Trophoblast cell (in vitro differentiated cells and primary cell): ENCODE measurements at regions not wholly inside any gene's neighbourhood (a gene's known extent, or its start where the extent isn't known, plus 50 kb on each side); places are given as distances from the start of the nearest gene placed in this dataset.

ENCODE experiments used
- DNase-seq, 2 donors: peaks; one replicate each; pipeline ENCODE4 v3.0.0-alpha.2; 2016
- H2AFZ ChIP-seq: 2 replicates; pipeline ENCODE4 v1.6.1; 2013; ENCODE audit warnings: low read length, moderate library complexity, mild to moderate bottlenecking; ENCODE audit not compliant: insufficient read depth, poor library complexity
- H2AK5ac ChIP-seq: 2 replicates; pipeline ENCODE4 v1.6.1; 2013; ENCODE audit warnings: mild to moderate bottlenecking, low read length
- H2BK120ac ChIP-seq: 2 replicates; pipeline ENCODE4 v1.6.1; 2013; ENCODE audit warnings: low read length, mild to moderate bottlenecking, moderate library complexity; ENCODE audit not compliant: insufficient read depth, poor library complexity
- H2BK12ac ChIP-seq: 2 replicates; pipeline ENCODE4 v1.6.1; 2013; ENCODE audit warnings: mild to moderate bottlenecking, low read length, moderate library complexity
- H2BK5ac ChIP-seq: 2 replicates; pipeline ENCODE4 v1.6.1; 2013; ENCODE audit warnings: low read length, low read depth, moderate library complexity, mild to moderate bottlenecking; ENCODE audit not compliant: poor library complexity
- H3K14ac ChIP-seq: 2 replicates; pipeline ENCODE4 v1.6.1; 2013; ENCODE audit warnings: mild to moderate bottlenecking, low read length
- H3K18ac ChIP-seq: 2 replicates; pipeline ENCODE4 v1.6.1; 2013; ENCODE audit warnings: mild to moderate bottlenecking, low read length
- H3K23ac ChIP-seq: 2 replicates; pipeline ENCODE4 v1.6.1; 2013; ENCODE audit warnings: low read length
- H3K27ac ChIP-seq: 2 replicates; pipeline ENCODE4 v1.5.1; 2013; ENCODE audit warnings: low read depth, mild to moderate bottlenecking, inconsistent platforms, low read length, moderate library complexity
- H3K27me3 ChIP-seq: 2 replicates; pipeline ENCODE4 v1.6.1; 2013; ENCODE audit warnings: inconsistent platforms, mild to moderate bottlenecking, low read length, moderate library complexity; ENCODE audit not compliant: insufficient read depth
- H3K36me3 ChIP-seq, 2 experiments: 1 replicate in 1 of 2; 2 replicates in 1 of 2; pipeline ENCODE4 v1.6.1; 2013; ENCODE audit warnings: low read length in 2 of 2, mild to moderate bottlenecking in 2 of 2, moderate library complexity in 1 of 2; ENCODE audit not compliant: insufficient read depth in 2 of 2, control insufficient read depth in 1 of 2
- H3K4ac ChIP-seq: 2 replicates; pipeline ENCODE4 v1.6.1; 2013; ENCODE audit warnings: low read depth, mild to moderate bottlenecking, low read length, moderate library complexity
- H3K4me1 ChIP-seq, 2 experiments: 1 replicate in 1 of 2; 2 replicates in 1 of 2; pipeline ENCODE4 v1.6.1; 2013; ENCODE audit warnings: low read length in 2 of 2, mild to moderate bottlenecking in 2 of 2, moderate library complexity in 1 of 2; ENCODE audit not compliant: insufficient read depth in 2 of 2, control insufficient read depth in 1 of 2
- H3K4me2 ChIP-seq: 2 replicates; pipeline ENCODE4 v1.6.1; 2013; ENCODE audit warnings: inconsistent platforms, mild to moderate bottlenecking, low read length, moderate library complexity
- H3K4me3 ChIP-seq: 2 replicates; pipeline ENCODE4 v1.5.1; 2013; ENCODE audit warnings: mild to moderate bottlenecking, low read depth, low read length, inconsistent platforms
- H3K79me1 ChIP-seq: one replicate; pipeline ENCODE4 v1.6.1; 2013; ENCODE audit warnings: low read length
- H3K79me2 ChIP-seq: 2 replicates; pipeline ENCODE4 v1.6.1; 2013; ENCODE audit warnings: low read length, mild to moderate bottlenecking; ENCODE audit not compliant: control insufficient read depth, insufficient read depth, poor library complexity
- H3K9ac ChIP-seq: 2 replicates; pipeline ENCODE4 v1.6.1; 2013; ENCODE audit warnings: mild to moderate bottlenecking, low read length
- H3K9me3 ChIP-seq: 2 replicates; pipeline ENCODE4 v1.6.1; 2013; ENCODE audit warnings: low read depth, mild to moderate bottlenecking, control low read depth, inconsistent platforms, low read length; ENCODE audit not compliant: insufficient read depth
- H4K12ac ChIP-seq: 2 replicates; pipeline ENCODE4 v1.6.1; 2013; ENCODE audit warnings: low read depth, mild to moderate bottlenecking, low read length, moderate library complexity
- H4K8ac ChIP-seq: 2 replicates; pipeline ENCODE4 v1.6.1; 2013; ENCODE audit warnings: low read depth, mild to moderate bottlenecking, low read length, moderate library complexity
- H4K91ac ChIP-seq: one replicate; pipeline ENCODE4 v1.6.1; 2013; ENCODE audit warnings: low read depth, mild to moderate bottlenecking, low read length, moderate library complexity
- WGBS: extraction: QIAGEN DNeasy Blood & Tissue Kit; methylation state at CpG from one replicate; pipeline ENCODE4 v1.1.7; 2013; ENCODE audit warnings: missing lambda C conversion rate; ENCODE audit not compliant: insufficient read length, insufficient coverage; ENCODE audit errors: extremely low coverage; 5-methylcytosine and 5-hydroxymethylcytosine counted together

DNA sequence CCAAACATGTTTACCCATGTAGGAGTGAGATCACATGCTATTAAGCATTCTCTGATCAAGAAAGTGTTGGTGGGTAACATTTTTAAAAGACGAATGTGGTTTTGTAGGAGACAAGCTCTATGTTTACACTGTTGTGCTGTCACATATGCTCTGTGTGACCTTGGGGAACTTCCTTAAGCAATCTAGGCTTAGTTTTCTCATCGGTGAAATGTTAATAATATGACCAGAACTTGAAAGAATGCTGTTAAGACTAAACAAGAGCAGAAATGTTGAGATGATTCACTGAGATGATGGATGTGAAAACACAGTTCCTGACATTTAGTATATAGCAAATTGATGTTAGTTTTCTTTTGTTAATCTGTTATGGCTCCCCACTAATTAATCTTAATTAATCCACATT, 860.9 kb upstream of the CNTNAP5 start:
- Histone ChIP-seq H3K79me2 (no peaks in the 10 kb centered on the region), H3K18ac (no peak overlapping the region), H4K12ac (no peak overlapping the region), H2AFZ (no peak overlapping the region), H3K9ac (no peak overlapping the region), H3K4me1 (no peaks in the 10 kb centered on the region), H3K4me2 (no peak overlapping the region), H2BK120ac (no peak overlapping the region), H4K91ac (no peak overlapping the region), H2BK5ac (no peak overlapping the region), H2BK12ac (no peak overlapping the region), H3K27ac (no peak overlapping the region), H2AK5ac (no peak overlapping the region), H3K23ac (no peak overlapping the region), H3K14ac (no peak overlapping the region), H3K4me3 (no peak overlapping the region), H3K79me1 (no peaks in the 10 kb centered on the region), H3K27me3 (no peaks in the 10 kb centered on the region), H4K8ac (no peak overlapping the region), H3K36me3 (no peaks in the 10 kb centered on the region), H3K4ac (no peak overlapping the region), H3K9me3 (no peaks in the 10 kb centered on the region)
- no peak for DNase-seq
- no CpG with 5 or more reads among the region's 2 CpGs for WGBS

DNA sequence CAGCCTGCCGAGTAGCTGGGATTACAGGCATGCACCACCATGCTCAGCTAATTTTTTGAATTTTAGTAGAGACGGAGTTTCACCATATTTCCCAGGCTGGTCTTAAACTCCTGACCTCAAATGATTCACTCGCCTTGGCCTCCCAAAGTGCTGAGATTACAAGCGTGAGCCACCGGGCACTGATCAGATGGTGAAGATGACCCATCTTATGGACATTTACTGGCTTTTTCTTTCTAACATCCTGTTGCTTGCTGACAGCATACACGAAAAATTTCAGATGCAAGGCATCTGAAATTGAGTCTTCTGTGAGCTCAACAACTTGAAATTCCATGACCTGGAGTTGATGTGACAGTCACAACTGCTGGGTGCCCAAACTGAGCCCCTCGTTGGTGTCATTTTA, 859.5 kb upstream of the CNTNAP5 start:
- Histone ChIP-seq H3K4me2 (no peak overlapping the region), H3K4ac (no peak overlapping the region), H4K12ac (no peak overlapping the region), H2AFZ (no peak overlapping the region), H3K36me3 (no peaks in the 10 kb centered on the region), H4K91ac (no peak overlapping the region), H2BK5ac (no peak overlapping the region), H2BK12ac (no peak overlapping the region), H3K4me1 (no peaks in the 10 kb centered on the region), H3K27me3 (no peaks in the 10 kb centered on the region), H4K8ac (no peak overlapping the region), H2BK120ac (no peak overlapping the region), H3K4me3 (no peak overlapping the region), H3K9me3 (no peaks in the 10 kb centered on the region), H3K9ac (no peak overlapping the region), H3K79me1 (no peaks in the 10 kb centered on the region), H2AK5ac (no peak overlapping the region), H3K23ac (no peak overlapping the region), H3K18ac (no peak overlapping the region), H3K79me2 (no peaks in the 10 kb centered on the region), H3K27ac (no peak overlapping the region), H3K14ac (no peak overlapping the region)
- WGBS, result no CpG with 5 or more reads among the region's 7 CpGs
- peak in 1 of 2 donors; percentile 5 for DNase-seq

DNA sequence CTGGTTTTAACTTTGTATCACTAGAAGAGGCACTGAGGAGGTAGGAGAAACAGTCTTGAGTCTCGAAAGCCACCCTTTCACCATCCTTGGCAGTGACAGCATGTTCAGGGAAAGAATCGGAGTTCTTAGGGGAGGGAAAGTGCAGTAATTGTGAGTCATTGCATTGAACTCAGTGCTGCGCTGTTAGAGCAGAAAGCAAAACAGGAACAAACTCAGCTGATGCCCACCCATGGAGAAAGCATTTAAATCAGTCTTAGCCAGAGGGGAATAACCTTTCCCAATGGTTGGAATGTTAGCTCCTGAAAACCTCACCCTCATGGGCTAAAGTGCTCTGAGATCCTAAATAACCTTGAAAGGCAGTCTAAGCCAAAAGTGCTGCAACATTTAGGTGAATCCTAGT, 845.6 kb upstream of the CNTNAP5 start:
- no peak overlapping the region for H2AFZ ChIP-seq
- no peak overlapping the region for H2BK5ac ChIP-seq
- peaks cover 0 to 5% of the 10 kb centered on the region in 2 experiments for H3K4me1 ChIP-seq
- no peak overlapping the region for H4K91ac ChIP-seq
- no peak overlapping the region for H3K14ac ChIP-seq
- no peak overlapping the region for H2AK5ac ChIP-seq
- H3K4me2 ChIP-seq, result no peak overlapping the region
- no peak overlapping the region for H4K12ac ChIP-seq
- H2BK12ac ChIP-seq, result no peak overlapping the region
- no peaks in the 10 kb centered on the region for H3K79me2 ChIP-seq
- H3K18ac ChIP-seq, result no peak overlapping the region
- no peak for DNase-seq
- WGBS, result no CpG with 5 or more reads among the region's 3 CpGs
- no peak overlapping the region for H4K8ac ChIP-seq
- no peak overlapping the region for H3K4ac ChIP-seq
- no peak overlapping the region for H2BK120ac ChIP-seq
- H3K9ac ChIP-seq, result no peak overlapping the region
- no peak overlapping the region for H3K27ac ChIP-seq
- peaks cover 0 to 3% of the 10 kb centered on the region in 2 experiments for H3K36me3 ChIP-seq
- H3K79me1 ChIP-seq, result no peaks in the 10 kb centered on the region
- H3K23ac ChIP-seq, result no peak overlapping the region
- H3K9me3 ChIP-seq, result no peaks in the 10 kb centered on the region
- no peaks in the 10 kb centered on the region for H3K27me3 ChIP-seq
- H3K4me3 ChIP-seq, result no peak overlapping the region

DNA sequence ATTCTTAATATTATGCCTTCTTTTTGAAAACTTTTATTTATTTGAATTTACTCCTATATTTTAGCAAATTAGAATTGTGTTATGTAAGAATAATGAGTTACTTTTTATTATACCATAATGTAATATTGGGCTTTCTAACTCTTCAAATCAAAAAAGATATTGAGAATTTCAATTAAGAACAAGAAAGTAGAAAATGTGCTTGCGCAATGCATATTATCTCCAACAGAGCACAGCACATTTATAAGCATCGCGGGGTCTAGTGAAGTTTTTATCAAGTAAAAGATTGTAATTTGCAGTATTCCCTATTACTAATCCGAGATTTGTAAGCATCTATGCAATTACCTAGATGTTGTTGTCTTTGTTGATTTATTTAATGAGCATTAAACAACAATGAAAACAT, 829.1 kb upstream of the CNTNAP5 start:
- Histone ChIP-seq H4K12ac (no peak overlapping the region), H3K36me3 (no peaks in the 10 kb centered on the region), H2AFZ (no peak overlapping the region), H3K14ac (no peak overlapping the region), H3K4ac (no peak overlapping the region), H3K9ac (no peak overlapping the region), H2AK5ac (no peak overlapping the region), H3K79me1 (no peaks in the 10 kb centered on the region), H4K8ac (no peak overlapping the region), H3K4me3 (no peak overlapping the region), H3K27ac (no peak overlapping the region), H3K18ac (no peak overlapping the region), H2BK12ac (no peak overlapping the region), H3K79me2 (no peaks in the 10 kb centered on the region), H2BK5ac (no peak overlapping the region), H2BK120ac (no peak overlapping the region), H3K4me2 (no peak overlapping the region), H3K9me3 (no peaks in the 10 kb centered on the region), H3K4me1 (no peaks in the 10 kb centered on the region), H3K23ac (no peak overlapping the region), H3K27me3 (no peaks in the 10 kb centered on the region), H4K91ac (no peak overlapping the region)
- no CpG with 5 or more reads among the region's 4 CpGs for WGBS
- DNase-seq, result no peak
